Ascending aorta (tissue), 2 donors: ENCODE measurements at regions not wholly inside any gene's neighbourhood (a gene's known extent, or its start where the extent isn't known, plus 50 kb on each side); places are given as distances from the start of the nearest gene placed in this dataset.

Experiments used
- DNase-seq, 2 donors: peaks; one replicate each; pipeline ENCODE4 v3.0.0-alpha.2; 2019; ENCODE audit warnings: low spot score in 2 of 2
- H3K27ac ChIP-seq, 2 donors: fragments of 200-600 bp; sonication (generic); one replicate each; pipeline ENCODE4 v1.5.1; 2016 to 2017; ENCODE audit warnings: mild to moderate bottlenecking in 1 of 2
- H3K27me3 ChIP-seq: fragments of 200-600 bp; sonication (generic); one replicate; pipeline ENCODE4 v1.5.1; 2017
- H3K36me3 ChIP-seq, 2 donors: fragments of 200-600 bp; sonication (generic); one replicate each; pipeline ENCODE4 v1.5.1; 2016
- H3K4me1 ChIP-seq, 2 donors: fragments of 200-600 bp; sonication (generic); one replicate each; pipeline ENCODE4 v1.5.1; 2016 to 2017; ENCODE audit warnings: mild to moderate bottlenecking in 1 of 2
- H3K4me3 ChIP-seq, 2 donors: fragments of 200-600 bp; sonication (generic); one replicate each; pipeline ENCODE4 v1.5.1; 2016 to 2017; ENCODE audit warnings: mild to moderate bottlenecking in 1 of 2
- H3K9me3 ChIP-seq, 2 donors: fragments of 200-600 bp; sonication (generic); one replicate each; pipeline ENCODE4 v1.5.1; 2016
- intact Hi-C: fragments of 100-400 bp; cut with DNase I; formaldehyde crosslinking; loops from one replicate; pipeline ENCODE4 v1.15.1; 2023
- TF ChIP-seq, protein P1 (sequence below), 3 experiments: fragments of 200-600 bp in 2 of 3; fragments of 450-650 bp in 1 of 3; sonication (generic) in 2 of 3; IDR thresholded peaks; one replicate each; pipeline ENCODE4 v1.5.1; 2016 to 2019; ENCODE audit warnings: antibody characterized with exemption in 3 of 3, mild to moderate bottlenecking in 1 of 3, moderate library complexity in 1 of 3

DNA sequence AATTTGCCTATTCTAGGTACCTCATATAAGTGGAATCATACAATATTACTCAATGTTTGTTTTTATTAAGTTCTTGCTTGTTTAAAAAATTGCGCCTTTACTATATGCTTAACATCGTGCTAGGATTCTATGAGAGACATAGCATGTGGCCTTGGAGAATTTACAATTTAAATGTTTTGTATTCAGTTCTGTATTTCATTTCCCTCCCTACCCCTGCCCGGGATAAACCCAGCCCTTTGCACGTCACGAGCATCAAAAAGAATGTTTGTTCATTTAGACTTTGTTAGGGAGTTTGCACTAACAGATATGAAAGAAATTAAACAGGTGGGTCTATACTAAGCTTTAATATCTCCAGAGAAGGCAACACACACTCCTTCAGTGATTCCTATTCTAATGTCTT lies 75.7 kb downstream of the C18orf54 start:
- no peaks in the 10 kb centered on the region for H3K4me1 ChIP-seq
- TF ChIP-seq, protein P1, sequence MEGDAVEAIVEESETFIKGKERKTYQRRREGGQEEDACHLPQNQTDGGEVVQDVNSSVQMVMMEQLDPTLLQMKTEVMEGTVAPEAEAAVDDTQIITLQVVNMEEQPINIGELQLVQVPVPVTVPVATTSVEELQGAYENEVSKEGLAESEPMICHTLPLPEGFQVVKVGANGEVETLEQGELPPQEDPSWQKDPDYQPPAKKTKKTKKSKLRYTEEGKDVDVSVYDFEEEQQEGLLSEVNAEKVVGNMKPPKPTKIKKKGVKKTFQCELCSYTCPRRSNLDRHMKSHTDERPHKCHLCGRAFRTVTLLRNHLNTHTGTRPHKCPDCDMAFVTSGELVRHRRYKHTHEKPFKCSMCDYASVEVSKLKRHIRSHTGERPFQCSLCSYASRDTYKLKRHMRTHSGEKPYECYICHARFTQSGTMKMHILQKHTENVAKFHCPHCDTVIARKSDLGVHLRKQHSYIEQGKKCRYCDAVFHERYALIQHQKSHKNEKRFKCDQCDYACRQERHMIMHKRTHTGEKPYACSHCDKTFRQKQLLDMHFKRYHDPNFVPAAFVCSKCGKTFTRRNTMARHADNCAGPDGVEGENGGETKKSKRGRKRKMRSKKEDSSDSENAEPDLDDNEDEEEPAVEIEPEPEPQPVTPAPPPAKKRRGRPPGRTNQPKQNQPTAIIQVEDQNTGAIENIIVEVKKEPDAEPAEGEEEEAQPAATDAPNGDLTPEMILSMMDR (IDR thresholded peaks at IDR 0.05): no peak
- no peaks in the 10 kb centered on the region for H3K9me3 ChIP-seq
- H3K27me3 ChIP-seq: no peaks in the 10 kb centered on the region
- intact Hi-C loops: no loop called here
- no peak overlapping the region for H3K27ac ChIP-seq
- H3K4me3 ChIP-seq: no peak overlapping the region
- DNase-seq: no peak
- H3K36me3 ChIP-seq: no peaks in the 10 kb centered on the region

DNA sequence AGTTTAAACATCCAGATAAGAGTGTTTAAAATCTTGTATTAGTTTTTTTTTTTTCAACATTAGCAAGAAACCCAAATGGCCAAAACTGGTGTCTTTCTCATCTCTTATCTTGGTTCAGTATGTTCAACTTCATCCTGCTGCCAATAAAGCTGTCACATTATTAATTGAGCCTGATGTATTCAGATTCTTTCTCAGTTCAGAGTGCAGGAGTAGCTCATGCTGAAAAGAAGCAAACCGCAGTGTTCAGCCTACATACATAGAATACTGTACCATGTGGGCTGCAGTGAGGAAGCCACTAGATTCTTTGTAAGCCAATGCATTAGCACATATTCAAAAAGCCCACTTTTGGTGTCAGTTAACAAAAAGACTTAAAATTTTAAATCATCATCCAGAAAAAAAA lies 76.2 kb downstream of the C18orf54 start:
- no peaks in the 10 kb centered on the region for H3K4me1 ChIP-seq
- H3K27ac ChIP-seq: no peak overlapping the region
- no peaks in the 10 kb centered on the region for H3K36me3 ChIP-seq
- DNase-seq: no peak
- no peaks in the 10 kb centered on the region for H3K9me3 ChIP-seq
- intact Hi-C loops: no loop called here
- H3K27me3 ChIP-seq: no peaks in the 10 kb centered on the region
- TF ChIP-seq, protein P1 (IDR thresholded peaks at IDR 0.05): no peak
- H3K4me3 ChIP-seq: no peak overlapping the region

DNA sequence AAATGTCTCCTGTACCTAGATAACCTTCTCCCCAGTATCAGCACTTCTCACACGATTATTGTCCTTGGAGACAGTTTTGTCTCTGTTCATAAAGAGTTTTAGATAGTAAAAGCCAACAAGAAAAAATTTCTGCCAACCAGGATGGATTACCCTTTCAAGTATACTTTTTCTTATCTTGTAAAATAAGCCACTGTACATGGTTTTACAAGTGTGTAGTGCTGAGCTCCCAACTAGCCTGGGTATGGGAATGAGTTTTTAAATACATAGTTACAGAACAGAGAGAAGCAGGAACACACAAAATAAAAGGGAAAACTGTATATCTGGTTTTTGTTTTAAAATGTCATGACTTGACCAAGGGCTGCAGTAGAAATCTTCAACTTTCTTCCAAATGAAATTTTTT lies 76.7 kb downstream of the C18orf54 start:
- Histone ChIP-seq H3K36me3 (no peaks in the 10 kb centered on the region), H3K4me3 (no peak overlapping the region), H3K27ac (no peak overlapping the region), H3K9me3 (no peaks in the 10 kb centered on the region), H3K4me1 (no peaks in the 10 kb centered on the region), H3K27me3 (no peaks in the 10 kb centered on the region)
- TF ChIP-seq, protein P1 (IDR thresholded peaks at IDR 0.05): no peak
- intact Hi-C loops: no loop called here
- no peak for DNase-seq

DNA sequence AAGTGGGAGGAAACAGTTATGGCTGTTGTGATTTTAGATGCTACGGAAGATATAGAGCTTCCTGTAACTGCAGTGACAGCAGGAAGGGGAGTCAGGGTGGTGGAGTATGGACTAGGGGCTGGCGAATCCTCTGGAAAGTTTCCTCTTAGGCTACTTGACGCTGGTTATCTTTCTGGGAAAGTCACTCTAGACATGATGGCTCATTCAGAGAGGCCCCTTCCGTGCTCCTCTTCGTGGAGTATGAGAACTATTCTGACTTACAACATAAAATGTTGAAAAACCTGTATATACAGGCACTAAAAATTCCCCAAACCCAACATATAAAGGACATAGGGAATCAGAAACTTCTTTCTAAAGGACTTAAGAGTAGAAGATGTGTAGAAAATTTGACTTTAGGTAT lies 78.8 kb downstream of the C18orf54 start:
- intact Hi-C loops: no loop called here
- no peaks in the 10 kb centered on the region for H3K4me1 ChIP-seq
- no peaks in the 10 kb centered on the region for H3K36me3 ChIP-seq

DNA sequence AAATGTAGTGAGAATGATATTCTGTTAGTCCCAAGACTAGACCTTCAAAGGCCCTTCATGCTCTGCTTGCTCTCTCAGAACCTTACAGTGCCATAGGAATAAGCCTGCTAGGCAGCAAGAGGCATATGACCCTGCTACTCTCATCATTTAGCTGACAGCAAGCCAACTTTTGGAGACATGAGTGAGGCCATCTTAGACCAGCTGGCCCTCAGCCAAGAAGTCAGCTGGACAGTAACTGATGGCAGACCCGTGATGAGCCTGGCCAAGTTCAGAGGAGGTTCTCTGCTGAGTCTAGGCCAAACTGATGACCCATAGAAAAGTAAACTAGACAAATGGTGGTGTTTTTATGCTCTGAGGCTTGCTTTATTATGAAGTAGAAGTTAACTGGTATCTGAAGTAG lies 82.6 kb downstream of the C18orf54 start:
- Histone ChIP-seq H3K27me3 (no peaks in the 10 kb centered on the region), H3K4me3 (no peak overlapping the region), H3K9me3 (no peaks in the 10 kb centered on the region), H3K27ac (no peak overlapping the region), H3K4me1 (no peaks in the 10 kb centered on the region), H3K36me3 (no peaks in the 10 kb centered on the region)
- intact Hi-C loops: no loop called here
- TF ChIP-seq, protein P1 (IDR thresholded peaks at IDR 0.05): no peak
- no peak for DNase-seq

More for the DNA sequence above, 78.8 kb downstream of the C18orf54 start:
- Histone ChIP-seq H3K9me3 (no peaks in the 10 kb centered on the region), H3K27me3 (no peaks in the 10 kb centered on the region), H3K27ac (no peak overlapping the region), H3K4me3 (no peak overlapping the region)
- TF ChIP-seq, protein P1 (IDR thresholded peaks at IDR 0.05): no peak
- no peak for DNase-seq

DNA sequence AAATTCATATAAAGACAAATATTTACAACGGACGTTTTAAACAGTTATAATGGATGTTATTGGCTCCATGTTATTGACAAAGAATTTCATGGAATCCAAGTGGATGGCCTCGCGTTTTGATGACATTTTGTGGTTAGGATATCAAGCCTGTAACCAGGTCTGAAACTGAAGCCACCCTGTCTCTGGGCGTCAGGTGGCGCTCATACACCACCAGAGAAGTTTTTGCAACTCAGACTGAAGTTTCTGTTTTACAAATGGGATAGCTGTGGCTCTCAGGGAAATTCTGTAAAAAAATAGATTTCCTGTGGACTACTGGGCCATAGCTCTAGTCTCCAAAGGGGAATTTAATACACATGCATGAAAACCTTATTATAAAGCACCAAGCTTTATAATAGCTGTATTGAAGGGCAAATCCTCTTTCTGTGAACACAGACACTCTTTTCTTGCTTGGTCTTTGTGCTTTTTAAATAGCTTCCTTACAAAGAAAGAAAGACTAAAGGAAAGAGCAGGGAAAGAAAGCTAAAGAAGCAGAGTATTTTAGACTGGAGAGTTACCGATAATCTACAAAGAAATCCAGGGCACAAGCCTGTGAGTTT lies 86.7 kb downstream of the C18orf54 start:
- Histone ChIP-seq H3K4me3 (no peak overlapping the region), H3K4me1 (no peaks in the 10 kb centered on the region), H3K36me3 (no peaks in the 10 kb centered on the region), H3K27me3 (no peaks in the 10 kb centered on the region), H3K27ac (no peak overlapping the region), H3K9me3 (no peaks in the 10 kb centered on the region)
- TF ChIP-seq, protein P1 (IDR thresholded peaks at IDR 0.05): peak in 2 of 3 experiments; percentile 14 to 40
- DNase-seq: no peak
- intact Hi-C loops: no loop called here
